Non-pigmented ciliary epithelial cell (primary cell): ENCODE measurements at regions not wholly inside any gene's neighbourhood (a gene's known extent, or its start where the extent isn't known, plus 50 kb on each side); places are given as distances from the start of the nearest gene placed in this dataset.
"Not testable (repeated sequence)": the region's sequence is repeated elsewhere in the genome, so short reads cannot be mapped to it uniquely, and the experiment has no call there.

Source experiments
- DNase-seq: peaks from one replicate; pipeline ENCODE4 v3.0.0-alpha.2; 2010; ENCODE audit warnings: low read depth

DNA sequence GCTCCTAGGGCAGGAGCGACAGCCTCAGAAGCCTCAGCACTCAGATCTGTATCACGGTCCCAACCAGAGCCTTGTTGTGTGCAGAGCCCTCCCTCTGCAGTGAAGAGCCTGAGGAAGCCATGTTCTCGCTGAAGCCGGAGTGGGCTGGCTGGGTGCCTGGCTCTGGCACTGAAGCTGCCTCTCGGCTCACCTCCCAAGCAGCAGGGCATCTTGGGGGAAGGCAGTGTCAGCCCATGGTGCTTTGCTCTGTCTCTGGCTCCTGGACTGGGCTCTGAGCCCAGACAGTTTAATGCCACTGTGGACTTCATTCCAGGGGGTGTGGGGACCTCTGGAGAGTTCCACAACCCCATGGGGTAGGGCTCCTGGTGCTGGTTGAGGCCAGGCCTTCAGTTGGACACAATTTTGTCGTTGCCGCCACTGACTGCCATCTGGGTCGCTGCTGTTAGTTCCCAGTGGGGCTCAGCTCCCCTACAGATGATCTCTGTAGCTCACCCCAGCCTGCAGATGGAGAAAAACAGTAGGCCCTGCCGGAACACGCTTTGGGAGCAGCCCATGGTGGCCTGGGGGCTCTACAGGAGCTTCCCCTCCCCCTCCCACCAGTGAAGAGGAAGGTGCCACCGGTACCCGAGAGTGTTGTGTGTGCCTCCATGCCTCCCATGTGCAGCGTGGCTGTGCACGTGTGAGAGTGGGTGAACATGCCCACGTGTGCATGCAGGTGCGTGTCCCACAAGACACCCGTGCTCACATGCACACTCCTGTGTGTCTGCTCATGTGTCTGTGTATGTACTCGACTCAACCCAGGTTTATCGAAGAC lies 86.5 kb upstream of the B3GAT1 start:
- DNase-seq: no peak

DNA sequence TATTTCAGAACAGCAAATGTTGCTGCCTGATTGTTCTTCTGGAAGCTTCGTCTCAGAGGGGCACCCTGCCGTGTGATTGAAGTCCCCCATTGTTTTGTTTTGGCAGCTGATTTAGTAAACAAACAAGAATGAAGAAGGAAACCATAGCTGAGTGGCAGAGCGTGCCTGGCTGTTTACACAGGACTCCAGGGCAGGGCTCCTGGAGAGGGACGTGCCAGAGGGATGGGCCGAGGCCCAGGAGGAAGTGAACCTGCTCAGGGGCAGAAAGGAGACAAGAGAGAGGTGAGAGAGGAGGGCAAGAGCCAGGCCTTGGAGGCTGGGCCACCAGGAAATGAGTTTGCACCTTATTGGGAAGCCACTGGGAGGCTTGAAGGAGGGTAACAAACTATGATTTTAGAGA lies 85.5 kb upstream of the B3GAT1 start:
- DNase-seq: no peak

DNA sequence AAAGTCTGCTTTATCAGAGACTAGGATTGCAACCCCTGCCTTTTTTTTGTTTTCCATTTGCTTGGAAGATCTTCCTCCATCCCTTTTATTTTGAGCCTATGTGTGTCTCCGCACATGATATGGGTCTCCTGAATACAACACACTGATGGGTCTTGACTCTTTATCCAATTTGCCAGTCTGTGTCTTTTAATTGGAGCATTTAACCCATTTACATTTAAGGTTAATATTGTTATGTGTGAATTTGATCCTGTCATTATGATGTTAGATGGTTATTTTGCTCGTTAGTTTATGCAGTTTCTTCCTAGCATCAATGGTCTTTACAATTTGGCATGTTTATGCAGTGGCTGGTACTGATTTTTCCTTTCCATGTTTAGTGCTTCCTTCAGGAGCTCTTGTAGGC lies 84.0 kb upstream of the B3GAT1 start:
- not testable (repeated sequence) for DNase-seq

DNA sequence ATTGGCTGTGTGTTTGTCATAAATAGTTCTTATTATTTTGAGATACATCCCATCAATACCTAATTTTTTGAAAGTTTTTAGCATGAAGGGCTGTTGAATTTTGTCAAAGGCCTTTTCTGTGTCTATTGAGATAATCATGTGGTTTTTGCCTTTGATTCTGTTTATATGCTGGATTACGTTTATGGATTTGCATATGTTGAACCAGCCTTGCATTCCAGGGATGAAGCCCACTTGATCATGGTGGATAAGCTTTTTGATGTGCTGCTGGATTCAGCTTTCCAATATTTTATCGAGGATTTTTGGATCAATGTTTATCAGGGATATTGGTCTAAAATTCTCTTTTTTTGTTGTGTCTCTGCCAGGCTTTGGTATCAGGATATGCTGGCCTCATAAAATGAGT lies 82.4 kb upstream of the B3GAT1 start:
- DNase-seq: not testable (repeated sequence)

DNA sequence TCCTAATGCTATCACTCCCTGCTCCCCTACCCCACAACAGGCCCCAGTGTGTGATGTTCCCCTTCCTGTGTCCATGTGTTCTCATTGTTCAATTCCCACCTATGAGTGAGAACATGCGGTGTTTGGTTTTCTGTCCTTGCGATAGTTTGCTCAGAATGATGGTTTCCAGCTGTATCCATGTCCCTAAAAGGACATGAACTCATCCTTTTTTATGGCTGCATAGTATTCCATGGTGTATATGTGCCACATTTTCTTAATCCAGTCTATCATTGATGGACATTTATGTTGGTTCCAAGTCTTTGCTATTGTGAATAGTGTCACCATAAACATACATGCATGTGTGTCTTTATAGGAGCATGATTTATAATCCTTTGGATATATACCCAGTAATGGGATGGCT lies 80.4 kb upstream of the B3GAT1 start:
- not testable (repeated sequence) for DNase-seq

DNA sequence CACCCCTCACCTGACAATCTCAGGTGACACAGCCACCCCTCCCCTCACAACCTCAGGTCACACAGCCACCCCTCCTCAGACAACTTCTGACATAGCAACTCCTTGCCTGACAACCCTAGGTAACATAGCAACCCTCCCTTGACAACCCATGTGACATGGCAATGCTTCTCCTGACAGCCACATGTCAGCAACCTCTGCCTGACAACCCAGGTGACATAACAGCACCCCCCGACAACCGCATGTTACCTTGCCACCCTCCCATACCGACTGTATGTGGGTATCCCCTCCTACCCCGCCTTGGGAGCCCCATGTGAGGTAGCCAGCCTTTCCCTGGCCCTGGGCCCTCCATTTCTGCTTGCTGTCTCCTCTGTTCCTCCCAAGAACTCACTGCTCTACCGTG lies 77.7 kb upstream of the B3GAT1 start:
- no peak for DNase-seq

DNA sequence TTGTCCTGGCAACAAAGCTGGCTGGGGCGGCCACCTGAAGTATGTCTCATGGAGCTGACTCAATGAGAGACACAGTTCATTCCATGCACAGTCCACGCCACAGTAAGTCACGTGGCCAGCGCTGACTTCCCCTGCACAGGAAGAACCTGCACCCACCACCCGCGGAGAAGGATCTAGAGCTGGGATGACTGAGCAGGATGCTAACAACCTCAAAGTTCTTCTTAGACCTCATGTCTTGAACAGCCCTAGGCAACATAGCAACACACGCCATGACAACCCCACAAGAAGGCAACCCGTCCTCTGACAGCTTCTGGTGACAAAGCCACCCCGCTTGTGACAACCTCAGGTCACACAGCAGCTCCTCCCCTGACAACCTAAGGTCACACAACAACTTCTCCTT lies 76.9 kb upstream of the B3GAT1 start:
- DNase-seq: no peak

DNA sequence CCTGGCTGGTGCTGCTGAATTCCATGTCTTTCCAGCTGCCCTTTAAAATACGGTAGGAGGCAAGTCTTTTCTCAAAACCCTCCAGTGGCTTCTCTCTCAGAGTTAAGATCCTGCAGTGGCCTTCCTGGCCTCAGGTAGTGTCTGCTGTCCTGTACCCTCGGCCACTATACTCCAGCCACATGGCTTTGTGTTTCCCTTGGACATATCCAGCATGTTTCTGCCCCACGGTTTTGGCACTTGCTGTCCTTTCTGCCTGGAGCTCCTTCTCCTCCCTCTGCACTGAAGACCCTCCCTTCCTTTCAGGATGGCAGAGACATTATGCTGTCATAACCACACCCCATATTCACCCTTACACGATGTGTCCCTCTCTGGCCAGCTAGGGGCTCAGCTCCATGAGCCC lies 76.5 kb upstream of the B3GAT1 start:
- DNase-seq: no peak

DNA sequence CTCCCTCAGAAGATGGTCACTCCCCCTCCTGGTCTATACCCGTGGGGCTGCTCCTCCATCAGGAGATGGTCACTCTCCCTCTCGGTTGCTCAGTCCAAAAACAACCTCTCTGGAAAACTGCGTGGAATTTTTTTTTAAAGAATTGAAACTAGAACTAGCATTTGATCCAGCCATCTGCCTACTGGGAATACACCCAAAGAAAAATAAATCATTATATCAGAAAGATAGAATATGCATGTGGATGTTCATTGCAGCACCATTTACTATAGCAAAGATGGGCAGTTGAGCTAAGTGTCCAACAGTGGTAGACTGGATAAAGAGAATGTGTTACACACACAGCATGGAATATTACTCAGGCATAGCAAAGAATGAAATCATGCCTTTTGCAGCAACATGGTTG lies 75.7 kb upstream of the B3GAT1 start:
- DNase-seq: no peak

DNA sequence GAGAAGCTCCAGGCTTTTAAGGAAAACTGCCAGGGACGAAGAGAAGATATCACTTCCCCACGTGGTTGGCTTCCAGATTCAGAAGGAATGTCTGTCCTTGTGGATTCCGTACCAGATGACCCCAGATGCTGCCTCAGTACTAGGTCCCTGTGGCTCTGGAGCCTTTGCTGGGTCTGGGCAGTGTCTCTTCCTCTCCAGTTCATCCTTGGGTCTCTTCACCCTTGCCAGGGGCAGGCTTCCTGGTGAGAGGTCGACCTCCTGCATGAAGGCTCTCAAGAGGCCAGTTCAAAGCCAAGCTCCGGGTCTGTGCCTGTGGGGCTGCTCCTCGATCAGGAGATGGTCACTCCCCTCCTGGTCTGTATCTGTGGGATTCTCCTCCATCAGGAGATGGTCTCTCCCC lies 74.7 kb upstream of the B3GAT1 start:
- no peak for DNase-seq

DNA sequence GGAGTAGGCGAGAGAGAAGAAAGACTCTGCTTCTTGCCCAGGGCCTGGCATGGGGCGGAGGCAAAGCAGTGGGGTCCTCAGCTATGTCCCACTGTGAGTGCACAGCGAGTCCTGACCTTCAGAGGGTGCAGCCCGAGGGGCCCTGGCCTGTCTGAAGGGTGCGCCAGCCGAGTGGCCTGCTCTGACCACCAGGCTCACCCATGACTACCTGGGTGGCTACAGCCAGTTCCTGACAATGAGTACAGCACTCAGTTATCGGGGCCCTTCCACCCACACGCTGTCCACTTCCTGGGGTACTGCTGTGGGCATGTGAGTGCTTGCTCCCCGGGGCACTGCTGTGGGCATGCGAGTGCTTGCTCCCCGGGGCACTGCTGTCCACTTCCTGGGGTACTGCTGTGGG lies 74.1 kb upstream of the B3GAT1 start:
- DNase-seq: no peak

DNA sequence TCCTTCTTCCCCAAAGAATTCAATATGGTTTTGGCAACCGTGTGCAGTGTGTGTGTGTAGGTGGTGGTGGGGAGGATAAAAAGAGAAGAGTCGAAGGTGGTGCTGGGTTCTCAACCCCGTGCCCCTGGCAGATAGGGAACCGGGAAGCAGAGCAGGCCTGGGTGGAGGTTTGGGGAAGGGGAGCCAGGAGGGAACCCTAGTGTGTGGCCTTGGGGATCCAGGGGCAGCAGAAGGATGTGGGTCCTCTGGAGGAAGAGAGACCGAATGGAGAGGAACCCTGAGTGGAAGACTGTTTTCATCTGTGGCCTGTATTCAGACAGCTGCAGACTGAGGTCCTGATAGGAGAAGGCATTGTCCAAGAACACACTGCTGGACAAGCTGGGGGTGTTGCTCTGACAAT lies 73.3 kb upstream of the B3GAT1 start:
- DNase-seq: no peak

DNA sequence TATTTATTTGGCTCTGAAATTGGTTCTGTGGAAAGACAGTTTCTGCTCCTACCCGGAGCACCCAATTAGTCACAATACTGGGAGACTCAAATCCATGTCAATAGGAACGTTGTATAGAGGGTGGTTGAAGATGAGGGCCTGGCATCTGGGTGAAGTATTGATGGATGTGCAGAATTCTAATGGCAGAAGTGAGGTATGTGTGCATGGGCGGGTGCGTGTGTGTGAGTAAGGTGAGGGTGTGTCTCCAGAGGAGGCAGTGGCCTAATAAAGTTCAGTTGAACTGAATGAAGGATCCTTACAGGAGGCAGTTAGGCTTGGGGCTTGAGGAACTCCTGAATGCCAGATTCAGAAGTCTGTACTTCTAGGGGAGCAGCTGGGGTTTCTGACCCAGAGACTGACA lies 71.8 kb upstream of the B3GAT1 start:
- DNase-seq: no peak

DNA sequence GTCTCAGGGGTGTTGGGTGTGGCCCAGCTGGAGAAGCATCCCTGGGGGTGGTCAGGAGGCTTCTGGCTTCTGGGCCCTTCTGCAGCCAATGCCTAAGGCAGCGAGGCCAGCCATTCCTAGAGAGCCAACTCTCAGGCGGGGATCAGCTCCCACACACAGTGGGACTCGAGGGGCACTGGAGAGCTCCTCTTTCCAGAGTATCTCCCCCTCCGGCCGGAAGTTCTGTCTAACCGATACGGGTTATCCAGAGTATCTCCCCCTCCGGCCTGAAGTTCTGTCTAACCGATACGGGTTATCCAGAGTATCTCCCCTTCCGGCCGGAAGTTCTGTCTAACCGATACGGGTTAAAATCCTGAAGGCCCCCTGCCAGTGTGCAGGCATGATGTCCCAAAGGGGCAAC lies 71.2 kb upstream of the B3GAT1 start:
- no peak for DNase-seq

DNA sequence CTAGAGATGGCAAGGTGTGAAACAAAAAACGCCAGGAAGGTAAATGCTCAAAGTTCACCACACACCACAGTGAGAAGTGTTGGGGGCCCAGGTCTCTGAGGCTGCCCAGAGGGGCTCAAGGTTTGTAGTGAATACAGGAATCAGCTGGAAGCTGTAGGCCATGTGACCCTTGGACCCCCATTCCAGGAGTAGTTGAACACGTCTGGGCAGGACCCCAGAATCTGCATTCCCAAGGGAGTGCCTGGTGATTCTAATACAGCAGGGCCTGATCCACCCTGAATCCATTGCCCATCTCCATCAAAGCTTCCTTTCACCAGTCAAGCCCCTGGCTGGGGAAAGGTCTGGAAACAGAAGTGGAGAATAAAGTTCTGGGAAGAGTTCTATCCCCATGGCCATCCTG lies 70.8 kb upstream of the B3GAT1 start:
- no peak for DNase-seq

DNA sequence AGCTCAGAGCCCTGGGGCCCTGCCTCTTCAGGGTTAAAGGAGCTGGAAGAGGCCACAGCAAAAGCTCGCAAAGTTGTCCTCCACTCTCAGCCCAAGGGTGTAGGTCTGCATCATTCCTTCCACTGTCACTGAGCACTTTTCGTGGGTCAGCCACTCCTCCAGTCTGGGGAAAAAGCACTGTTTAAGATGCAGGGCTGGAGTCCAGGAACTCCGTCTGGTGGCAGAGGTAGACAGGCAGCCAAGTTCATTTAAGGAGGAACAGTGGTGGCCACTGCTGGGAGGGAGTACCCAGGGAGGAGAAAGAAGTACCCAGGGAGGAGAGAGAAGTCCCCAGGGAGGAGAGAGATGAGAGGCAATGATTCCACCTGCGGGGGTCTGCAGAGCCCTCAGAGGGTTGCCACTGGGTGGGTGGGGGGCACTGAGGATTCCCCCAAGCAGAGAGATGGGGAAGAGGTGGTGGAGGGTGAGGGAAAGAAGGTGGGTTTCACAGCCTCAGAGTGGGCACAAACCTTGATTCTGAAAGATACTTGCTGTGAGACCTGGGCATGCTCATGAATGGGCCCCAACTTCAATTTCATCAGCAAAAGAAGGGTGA lies 70.0 kb upstream of the B3GAT1 start:
- no peak for DNase-seq

DNA sequence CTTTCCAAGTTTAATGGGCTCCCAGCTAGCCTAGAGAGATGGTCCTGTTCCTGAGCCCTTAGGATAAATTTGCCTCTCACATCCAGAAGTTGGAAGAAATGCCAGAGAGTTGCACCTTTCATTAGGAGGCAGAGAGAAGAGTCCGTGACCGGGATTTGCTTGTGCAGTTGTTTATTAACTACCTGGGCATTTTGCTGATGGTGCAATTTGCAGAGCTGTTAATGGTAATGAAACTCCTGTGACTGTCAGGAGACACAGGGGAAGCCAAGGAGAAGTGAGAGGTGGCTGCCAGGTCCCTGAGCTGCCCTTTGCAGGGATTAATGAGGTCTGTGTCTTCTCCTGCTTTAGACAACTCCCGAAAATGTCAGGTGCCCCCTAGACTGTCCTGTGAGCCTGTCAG lies 69.1 kb upstream of the B3GAT1 start:
- no peak for DNase-seq

DNA sequence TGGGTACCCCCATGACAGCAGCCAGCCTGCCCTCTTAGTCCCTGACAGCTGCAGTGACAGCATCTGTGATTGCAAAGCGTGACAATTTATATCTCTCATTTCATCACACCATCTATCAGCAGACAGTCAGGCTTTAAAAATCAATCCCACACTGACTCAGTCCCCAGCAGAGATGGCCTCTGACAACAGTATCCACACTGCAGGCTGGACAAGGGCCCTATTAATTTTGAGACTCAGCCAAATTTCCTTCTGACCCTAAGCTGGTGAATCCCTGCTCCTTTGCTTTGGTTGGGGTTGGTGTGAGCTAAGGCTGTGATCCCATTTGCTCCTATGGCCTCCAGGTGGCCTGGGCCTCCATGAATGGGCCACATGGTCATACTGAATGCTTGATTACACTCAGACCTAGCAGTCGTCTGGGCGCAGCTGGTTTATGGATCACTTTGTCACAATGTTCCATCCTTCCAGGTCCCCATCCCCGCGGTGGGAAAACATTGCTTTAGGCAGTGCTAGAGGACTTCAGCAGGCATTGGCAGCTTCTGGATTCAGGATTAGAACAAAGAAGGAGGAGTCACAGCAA lies 68.2 kb upstream of the B3GAT1 start:
- DNase-seq: no peak

DNA sequence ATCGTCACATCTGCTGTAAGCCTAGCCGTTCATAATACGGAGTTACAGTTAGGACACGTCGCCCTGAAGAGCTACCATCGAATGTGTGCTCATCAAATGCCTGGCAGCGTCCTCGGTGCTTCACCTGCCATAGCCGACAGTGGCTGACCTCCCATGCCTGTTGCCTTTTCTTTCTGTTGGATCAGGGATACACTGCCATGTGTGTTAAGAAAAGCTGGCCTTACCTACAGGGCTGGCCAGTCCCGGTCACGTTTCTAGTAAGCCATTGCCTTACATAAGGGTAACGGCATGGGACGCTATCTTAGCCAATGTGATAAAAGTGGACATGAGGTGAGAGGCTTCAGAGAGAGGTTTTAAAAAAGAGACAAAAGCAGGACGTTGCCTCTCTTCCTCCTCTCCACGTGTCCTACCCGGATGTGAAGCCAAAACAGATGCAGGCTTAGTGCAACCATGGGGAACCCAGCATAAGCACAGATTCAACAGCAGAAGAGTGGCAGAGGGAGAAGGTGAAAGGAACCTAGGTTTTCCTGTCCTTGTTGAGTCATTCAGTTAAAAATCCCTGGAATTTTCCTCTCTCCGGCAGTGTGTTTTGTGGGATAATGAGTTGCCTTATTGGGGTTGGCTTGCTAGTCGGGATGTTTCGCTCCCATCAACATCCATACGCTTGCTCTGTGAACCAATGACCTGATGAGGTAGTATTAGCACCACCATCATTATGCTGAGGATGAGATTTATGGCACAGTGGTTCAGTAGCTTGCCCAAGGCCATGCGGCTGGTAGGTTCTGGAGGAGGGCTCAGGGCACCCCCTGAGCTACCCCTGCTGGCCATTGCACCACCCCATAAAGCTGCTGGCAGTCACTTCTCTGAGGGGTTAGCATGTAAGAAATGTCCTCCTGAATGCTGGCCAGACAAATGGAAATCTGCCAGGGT lies 67.4 kb upstream of the B3GAT1 start:
- DNase-seq: no peak

DNA sequence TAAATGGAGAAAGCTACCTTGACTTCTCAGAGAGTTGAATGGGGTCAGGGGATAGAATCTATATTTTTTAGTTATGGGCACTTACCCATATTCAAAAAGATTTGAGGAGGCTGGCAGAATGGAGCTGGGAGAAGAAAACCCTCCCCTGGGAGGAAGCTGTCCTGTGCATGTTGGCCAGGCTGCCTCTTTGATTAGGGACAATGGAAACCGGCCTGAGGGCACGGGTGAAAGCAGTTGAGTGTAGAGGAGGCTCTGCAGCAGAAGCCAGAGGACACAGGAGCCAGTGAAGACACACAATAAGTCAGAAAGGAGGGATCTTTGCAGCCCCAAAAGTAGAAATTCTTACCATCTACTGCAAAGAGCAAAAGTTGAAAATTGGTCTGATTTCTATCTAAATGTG lies 66.6 kb upstream of the B3GAT1 start:
- DNase-seq: no peak

DNA sequence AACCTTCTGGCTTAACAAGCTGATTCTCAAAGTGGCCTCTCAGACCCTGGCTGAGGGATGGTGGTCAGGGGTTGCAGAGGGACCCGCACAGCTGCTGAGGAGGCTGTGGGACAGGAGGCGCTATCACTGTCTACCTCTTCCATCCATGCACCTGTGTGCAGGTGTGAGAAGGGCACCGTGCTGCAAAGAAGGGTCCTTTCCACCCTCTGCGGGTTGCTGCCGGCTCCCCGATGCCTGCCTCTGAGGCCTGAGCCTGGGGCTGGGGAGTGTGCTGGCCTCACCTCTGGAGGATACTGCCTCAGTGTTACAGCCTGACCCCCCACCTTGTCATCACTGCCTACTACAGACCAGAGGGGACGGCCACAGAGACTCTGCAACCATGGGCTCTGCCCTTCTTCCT lies 66.1 kb upstream of the B3GAT1 start:
- no peak for DNase-seq

DNA sequence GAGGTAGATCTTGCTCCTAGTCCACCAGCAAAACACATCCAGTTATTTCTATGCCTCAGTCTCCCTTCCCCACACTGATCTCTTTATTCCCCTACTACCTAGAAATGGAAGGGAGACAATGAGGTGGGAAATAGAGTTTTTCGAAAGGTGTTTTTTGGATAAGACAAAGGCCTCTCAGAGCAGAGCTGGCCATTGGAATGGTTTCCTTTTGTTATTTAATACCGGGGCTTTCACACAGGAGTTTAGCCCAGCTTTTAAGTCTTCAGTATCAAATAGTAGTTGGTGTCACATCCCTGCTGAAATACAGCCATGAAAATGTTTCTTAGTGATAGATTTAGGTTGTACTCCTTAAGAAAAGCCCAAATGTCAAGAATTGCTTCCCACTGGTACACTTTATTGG lies 65.4 kb upstream of the B3GAT1 start:
- no peak for DNase-seq
